ENCODE measurements at regions not wholly inside any gene's neighbourhood (a gene's known extent, or its start where the extent isn't known, plus 50 kb on each side); places are given as distances from the start of the nearest gene placed in this dataset.

DNA sequence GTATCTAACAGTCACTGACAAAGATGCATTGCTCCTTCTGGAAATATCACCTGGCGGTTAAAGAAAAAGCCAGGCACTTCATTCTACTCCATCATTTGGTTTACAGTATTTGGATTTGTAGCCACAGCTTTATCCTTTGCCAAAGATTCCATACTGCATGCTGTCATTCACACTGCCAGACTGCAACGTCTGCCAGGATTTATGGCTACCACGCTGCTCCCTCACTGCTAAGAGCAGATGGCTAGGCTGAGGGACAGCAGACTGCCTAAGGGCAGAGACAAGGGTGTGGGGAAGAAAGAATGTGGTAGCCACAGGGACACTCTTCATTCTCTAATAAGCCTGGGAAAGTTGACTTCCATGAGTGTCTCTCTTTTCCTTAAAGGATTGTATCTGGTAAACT lies 1047.0 kb downstream of the TUSC7 start:
- Mint-ChIP-seq H3K4me3 (no peak overlapping the region), H3K27ac (no peak overlapping the region), H3K36me3 (ENCODE audit: low read depth) (no peaks in the 10 kb centered on the region), H3K4me1 (ENCODE audit: low read depth) (no peaks in the 10 kb centered on the region), H3K27me3 (no peaks in the 10 kb centered on the region), H3K9me3 (peaks cover 7% of the 10 kb centered on the region)
- intact Hi-C loops (cut with micrococcal nuclease) = no loop called here

- no peaks in the 10 kb centered on the region for H3K27me3 Mint-ChIP-seq
- no peak overlapping the region for H3K27ac Mint-ChIP-seq
- intact Hi-C loops (cut with micrococcal nuclease) = no loop called here
- H3K4me1 Mint-ChIP-seq (ENCODE audit: low read depth) = no peaks in the 10 kb centered on the region
- no peaks in the 10 kb centered on the region for H3K36me3 Mint-ChIP-seq (ENCODE audit: low read depth)
- H3K4me3 Mint-ChIP-seq = no peak overlapping the region
- peaks cover 7% of the 10 kb centered on the region for H3K9me3 Mint-ChIP-seq
Observed at GRCh38 chr3:117761703-117762620, 1052.4 kb downstream of the TUSC7 start.

DNA sequence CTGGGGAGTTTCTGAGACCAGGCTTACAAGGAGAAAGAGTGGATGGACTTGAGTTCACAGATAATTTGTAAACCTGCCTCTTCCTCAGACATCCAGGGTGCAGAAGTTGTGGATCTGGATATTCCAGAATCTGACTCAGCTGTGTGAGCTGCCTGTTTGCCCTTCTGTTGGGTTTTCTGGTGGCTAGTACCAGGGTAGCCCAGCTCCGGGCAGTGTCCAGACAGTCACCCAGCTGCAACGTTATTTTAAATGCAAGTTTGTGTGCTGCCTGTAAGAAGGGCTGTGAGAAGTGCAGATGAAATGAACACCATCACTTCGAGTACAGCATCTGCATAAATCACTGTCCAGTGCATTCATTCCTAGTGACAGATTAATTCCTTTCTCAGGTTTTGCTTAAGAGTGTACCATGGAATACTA lies 1053.0 kb downstream of the TUSC7 start:
- intact Hi-C loops (cut with micrococcal nuclease) = no loop called here
- Mint-ChIP-seq H3K27ac (no peak overlapping the region), H3K36me3 (ENCODE audit: low read depth) (no peaks in the 10 kb centered on the region), H3K4me1 (ENCODE audit: low read depth) (no peaks in the 10 kb centered on the region), H3K9me3 (peaks cover 7% of the 10 kb centered on the region), H3K4me3 (no peak overlapping the region), H3K27me3 (no peaks in the 10 kb centered on the region)

DNA sequence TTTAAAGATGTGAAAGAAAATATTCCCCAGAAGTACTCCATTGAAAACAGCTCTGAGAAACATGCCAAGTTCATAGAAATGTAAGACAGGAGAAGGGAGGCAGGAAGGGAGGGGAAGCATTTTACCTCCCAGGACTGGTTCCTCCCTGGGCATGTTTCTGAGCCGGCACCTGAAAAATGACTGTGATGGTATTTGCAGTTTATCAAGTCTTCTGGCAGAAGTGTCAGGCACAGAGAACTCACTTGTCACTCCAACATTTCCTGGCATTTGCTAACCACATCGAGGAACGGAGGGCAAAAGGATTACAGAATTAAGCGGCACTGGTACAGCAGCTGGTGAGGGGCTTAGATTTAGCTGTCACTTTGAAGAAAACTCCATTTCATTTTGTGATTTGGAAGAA lies 1054.0 kb downstream of the TUSC7 start:
- no peaks in the 10 kb centered on the region for H3K36me3 Mint-ChIP-seq (ENCODE audit: low read depth)
- H3K27ac Mint-ChIP-seq = no peak overlapping the region
- H3K27me3 Mint-ChIP-seq = no peaks in the 10 kb centered on the region
- H3K9me3 Mint-ChIP-seq = peaks cover 7% of the 10 kb centered on the region
- intact Hi-C loops (cut with micrococcal nuclease) = no loop called here
- H3K4me1 Mint-ChIP-seq (ENCODE audit: low read depth) = no peaks in the 10 kb centered on the region
- no peak overlapping the region for H3K4me3 Mint-ChIP-seq

- no peaks in the 10 kb centered on the region for H3K4me1 Mint-ChIP-seq (ENCODE audit: low read depth)
- no peaks in the 10 kb centered on the region for H3K36me3 Mint-ChIP-seq (ENCODE audit: low read depth)
- H3K27me3 Mint-ChIP-seq = no peaks in the 10 kb centered on the region
- no peaks in the 10 kb centered on the region for H3K9me3 Mint-ChIP-seq
- no peak overlapping the region for H3K4me3 Mint-ChIP-seq
- no peak overlapping the region for H3K27ac Mint-ChIP-seq
- intact Hi-C loops (cut with micrococcal nuclease) = no loop called here
Observed at GRCh38 chr3:117768581-117768980, 1059.0 kb downstream of the TUSC7 start.

- Mint-ChIP-seq H3K4me1 (ENCODE audit: low read depth) (no peaks in the 10 kb centered on the region), H3K9me3 (peaks cover 20% of the 10 kb centered on the region), H3K27me3 (no peaks in the 10 kb centered on the region), H3K4me3 (no peak overlapping the region), H3K27ac (no peak overlapping the region), H3K36me3 (ENCODE audit: low read depth) (no peaks in the 10 kb centered on the region)
- intact Hi-C loops (cut with micrococcal nuclease) = no loop called here
Observed at GRCh38 chr3:117774130-117774529, 1064.6 kb downstream of the TUSC7 start.

- intact Hi-C loops (cut with micrococcal nuclease) = no loop called here
- H3K9me3 Mint-ChIP-seq = peaks cover under 1% of the 10 kb centered on the region
- H3K4me1 Mint-ChIP-seq (ENCODE audit: low read depth) = no peaks in the 10 kb centered on the region
- H3K27me3 Mint-ChIP-seq = no peaks in the 10 kb centered on the region
- no peak overlapping the region for H3K4me3 Mint-ChIP-seq
- H3K36me3 Mint-ChIP-seq (ENCODE audit: low read depth) = no peaks in the 10 kb centered on the region
- H3K27ac Mint-ChIP-seq = no peak overlapping the region
Observed at GRCh38 chr3:117786349-117786748, 1076.8 kb downstream of the TUSC7 start.

GRCh38 chr3:117788061-117788460 lies 1078.5 kb downstream of the TUSC7 start:
- intact Hi-C loops (cut with micrococcal nuclease) = no loop called here
- Mint-ChIP-seq H3K36me3 (ENCODE audit: low read depth) (no peaks in the 10 kb centered on the region), H3K9me3 (no peaks in the 10 kb centered on the region), H3K27me3 (no peaks in the 10 kb centered on the region), H3K4me3 (no peak overlapping the region), H3K4me1 (ENCODE audit: low read depth) (no peaks in the 10 kb centered on the region), H3K27ac (no peak overlapping the region)

GRCh38 chr3:117788506-117788905 lies 1078.9 kb downstream of the TUSC7 start:
- Mint-ChIP-seq H3K4me3 (no peak overlapping the region), H3K27ac (no peak overlapping the region), H3K9me3 (no peaks in the 10 kb centered on the region)

DNA sequence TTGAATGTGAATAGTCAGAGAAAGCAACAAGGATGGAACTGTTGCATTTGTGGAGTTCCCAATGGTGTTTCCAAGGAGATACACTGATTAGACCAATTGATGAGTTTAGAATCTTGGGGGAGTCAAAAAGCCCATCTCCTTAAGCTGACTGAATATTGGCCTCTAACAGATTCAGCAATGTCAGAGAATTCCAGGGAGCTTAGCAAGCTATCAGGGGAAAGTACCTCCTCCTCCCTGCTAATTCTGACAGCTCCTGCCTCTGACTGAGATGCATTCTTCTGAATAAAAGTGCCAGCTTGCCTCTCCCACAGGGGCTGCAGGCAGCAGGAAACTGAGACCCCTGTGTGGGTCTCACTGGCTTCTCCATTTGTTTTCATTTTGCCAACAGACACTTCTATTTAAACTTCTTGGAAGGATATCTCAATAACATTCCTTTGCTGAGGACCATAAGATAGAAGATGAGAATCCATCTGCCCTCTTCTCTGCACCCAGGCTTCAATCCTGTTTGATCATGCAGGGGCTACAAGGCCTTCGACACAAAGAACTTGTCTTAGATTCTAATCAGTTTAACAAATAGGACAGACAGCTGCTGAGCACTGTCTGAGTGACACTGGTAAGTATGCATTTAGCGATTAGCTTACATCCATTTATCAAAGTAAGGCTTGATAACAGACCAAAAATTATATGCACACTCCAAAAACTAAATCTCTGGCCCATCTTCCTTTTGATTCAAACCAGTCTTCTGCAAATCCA lies 1080.8 kb downstream of the TUSC7 start:
- Mint-ChIP-seq H3K4me3 (no peak overlapping the region), H3K36me3 (ENCODE audit: low read depth) (no peaks in the 10 kb centered on the region), H3K27ac (no peak overlapping the region), H3K27me3 (no peaks in the 10 kb centered on the region), H3K4me1 (ENCODE audit: low read depth) (no peaks in the 10 kb centered on the region), H3K9me3 (no peaks in the 10 kb centered on the region)
- intact Hi-C loops (cut with micrococcal nuclease) = no loop called here

More at GRCh38 chr3:117788506-117788905, 1078.9 kb downstream of the TUSC7 start:
- H3K27me3 Mint-ChIP-seq = no peaks in the 10 kb centered on the region
- intact Hi-C loops (cut with micrococcal nuclease) = no loop called here
- H3K36me3 Mint-ChIP-seq (ENCODE audit: low read depth) = no peaks in the 10 kb centered on the region
- H3K4me1 Mint-ChIP-seq (ENCODE audit: low read depth) = no peaks in the 10 kb centered on the region

- Mint-ChIP-seq H3K4me3 (no peak overlapping the region), H3K9me3 (no peaks in the 10 kb centered on the region), H3K27me3 (no peaks in the 10 kb centered on the region), H3K36me3 (ENCODE audit: low read depth) (no peaks in the 10 kb centered on the region), H3K27ac (no peak overlapping the region), H3K4me1 (ENCODE audit: low read depth) (no peaks in the 10 kb centered on the region)
- intact Hi-C loops (cut with micrococcal nuclease) = no loop called here
Observed at GRCh38 chr3:117793622-117794265, 1084.2 kb downstream of the TUSC7 start.

DNA sequence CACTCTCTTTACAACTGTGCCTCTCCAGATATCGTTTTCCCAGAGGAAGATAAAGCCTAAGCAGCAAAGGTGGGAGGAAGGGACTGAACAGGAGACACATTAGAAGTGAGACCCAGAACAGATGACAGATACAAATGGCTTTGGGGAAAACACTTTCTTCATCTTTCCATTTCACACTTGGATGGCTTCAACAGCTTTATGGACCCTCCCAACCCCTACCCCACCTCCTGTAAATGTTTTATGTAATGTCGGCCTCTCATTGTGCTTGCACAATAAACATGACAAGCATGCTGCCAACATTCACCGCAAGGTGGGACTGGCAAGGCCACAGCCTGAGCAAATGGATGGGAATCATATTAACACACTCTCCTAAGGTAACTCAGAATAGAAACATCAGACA lies 1088.6 kb downstream of the TUSC7 start:
- H3K36me3 Mint-ChIP-seq (ENCODE audit: low read depth) = no peaks in the 10 kb centered on the region
- H3K4me3 Mint-ChIP-seq = no peak overlapping the region
- intact Hi-C loops (cut with micrococcal nuclease) = no loop called here
- H3K27ac Mint-ChIP-seq = no peak overlapping the region
- no peaks in the 10 kb centered on the region for H3K27me3 Mint-ChIP-seq
- no peaks in the 10 kb centered on the region for H3K4me1 Mint-ChIP-seq (ENCODE audit: low read depth)
- H3K9me3 Mint-ChIP-seq = no peaks in the 10 kb centered on the region

GRCh38 chr3:117798687-117799386 lies 1089.3 kb downstream of the TUSC7 start:
- Mint-ChIP-seq H3K4me1 (ENCODE audit: low read depth) (no peaks in the 10 kb centered on the region), H3K27me3 (no peaks in the 10 kb centered on the region), H3K27ac (no peak overlapping the region), H3K36me3 (ENCODE audit: low read depth) (no peaks in the 10 kb centered on the region), H3K4me3 (no peak overlapping the region), H3K9me3 (no peaks in the 10 kb centered on the region)
- intact Hi-C loops (cut with micrococcal nuclease) = no loop called here

DNA sequence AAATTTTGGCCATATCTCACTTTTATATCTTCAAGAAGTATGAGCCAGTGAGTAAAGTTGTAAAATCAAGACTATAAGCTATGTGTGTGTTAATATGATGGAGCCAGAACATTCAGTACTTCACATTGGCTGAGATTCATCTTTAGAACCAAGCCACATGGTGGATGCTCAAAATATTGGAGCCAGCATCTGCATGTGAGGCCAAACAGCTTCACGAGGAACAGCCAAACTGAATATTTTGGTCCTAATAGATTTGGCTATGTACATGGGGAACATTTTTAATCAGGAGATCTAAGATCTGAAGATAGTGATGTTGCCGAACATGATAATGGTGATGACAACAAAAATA lies 1089.8 kb downstream of the TUSC7 start:
- Mint-ChIP-seq H3K4me3 (no peak overlapping the region), H3K9me3 (no peaks in the 10 kb centered on the region), H3K4me1 (ENCODE audit: low read depth) (no peaks in the 10 kb centered on the region), H3K27ac (no peak overlapping the region), H3K27me3 (no peaks in the 10 kb centered on the region), H3K36me3 (ENCODE audit: low read depth) (no peaks in the 10 kb centered on the region)
- intact Hi-C loops (cut with micrococcal nuclease) = no loop called here
